Colonic mucosa (tissue), 4 donors: ENCODE measurements at regions not wholly inside any gene's neighbourhood (a gene's known extent, or its start where the extent isn't known, plus 50 kb on each side); places are given as distances from the start of the nearest gene placed in this dataset.

Experiments used
- DNase-seq: peaks from one replicate; pipeline ENCODE4 v3.0.0-alpha.2; 2020
- H3K27ac ChIP-seq: fragments of 200-600 bp; one replicate; pipeline ENCODE4 v1.8.0; 2021
- H3K27me3 ChIP-seq: fragments of 200-600 bp; one replicate; pipeline ENCODE4 v1.8.0; 2021
- H3K36me3 ChIP-seq: fragments of 200-600 bp; one replicate; pipeline ENCODE4 v1.8.0; 2021
- H3K4me1 ChIP-seq: fragments of 200-600 bp; one replicate; pipeline ENCODE4 v1.8.0; 2021; ENCODE audit warnings: mild to moderate bottlenecking
- H3K4me3 ChIP-seq: fragments of 200-600 bp; one replicate; pipeline ENCODE4 v1.8.0; 2021
- H3K9ac ChIP-seq, 2 donors: one replicate each; pipeline ENCODE4 v1.7.0; 2013; ENCODE audit warnings: control low read depth in 2 of 2, low read depth in 2 of 2, low read length in 2 of 2
- H3K9me3 ChIP-seq: fragments of 200-600 bp; one replicate; pipeline ENCODE4 v1.8.0; 2021
- intact Hi-C: fragments of 100-400 bp; cut with DNase I; formaldehyde crosslinking; loops from one replicate; pipeline ENCODE4 v1.14.1; 2022
- TF ChIP-seq, protein P1 (sequence below): fragments of 200-600 bp; IDR thresholded peaks from one replicate; pipeline ENCODE4 v1.8.0; 2022; ENCODE audit warnings: antibody characterized with exemption, mild to moderate bottlenecking
- donor health status: healthy.
- donor health status: DM: no; HTN: no; CAD: no.
- donor health status: DM: no; HTN: no; CAD: no.

DNA sequence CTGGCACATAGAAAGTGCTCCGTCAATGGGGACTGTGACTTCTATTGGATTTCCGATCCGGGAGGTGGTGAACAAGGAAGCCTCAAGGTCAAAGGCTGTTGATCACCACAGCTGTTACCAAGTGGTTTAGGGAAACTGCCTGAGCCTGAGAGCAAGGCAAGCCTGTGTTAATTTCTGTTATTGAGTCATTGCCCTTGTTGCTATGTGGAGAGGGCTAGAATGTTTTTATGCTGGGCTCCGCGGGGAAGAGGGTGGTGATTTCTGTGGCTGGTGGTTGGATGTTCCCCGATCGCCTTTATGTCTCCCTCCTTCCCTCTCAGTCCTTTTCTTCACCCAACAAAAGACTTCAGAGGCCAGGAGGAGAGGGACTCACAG is 108.5 kb upstream of the ALX4 start:
- H3K27me3 ChIP-seq, result no peaks in the 10 kb centered on the region
- H3K4me3 ChIP-seq, result no peak overlapping the region
- H3K9ac ChIP-seq, result no peak overlapping the region
- TF ChIP-seq, protein P1, sequence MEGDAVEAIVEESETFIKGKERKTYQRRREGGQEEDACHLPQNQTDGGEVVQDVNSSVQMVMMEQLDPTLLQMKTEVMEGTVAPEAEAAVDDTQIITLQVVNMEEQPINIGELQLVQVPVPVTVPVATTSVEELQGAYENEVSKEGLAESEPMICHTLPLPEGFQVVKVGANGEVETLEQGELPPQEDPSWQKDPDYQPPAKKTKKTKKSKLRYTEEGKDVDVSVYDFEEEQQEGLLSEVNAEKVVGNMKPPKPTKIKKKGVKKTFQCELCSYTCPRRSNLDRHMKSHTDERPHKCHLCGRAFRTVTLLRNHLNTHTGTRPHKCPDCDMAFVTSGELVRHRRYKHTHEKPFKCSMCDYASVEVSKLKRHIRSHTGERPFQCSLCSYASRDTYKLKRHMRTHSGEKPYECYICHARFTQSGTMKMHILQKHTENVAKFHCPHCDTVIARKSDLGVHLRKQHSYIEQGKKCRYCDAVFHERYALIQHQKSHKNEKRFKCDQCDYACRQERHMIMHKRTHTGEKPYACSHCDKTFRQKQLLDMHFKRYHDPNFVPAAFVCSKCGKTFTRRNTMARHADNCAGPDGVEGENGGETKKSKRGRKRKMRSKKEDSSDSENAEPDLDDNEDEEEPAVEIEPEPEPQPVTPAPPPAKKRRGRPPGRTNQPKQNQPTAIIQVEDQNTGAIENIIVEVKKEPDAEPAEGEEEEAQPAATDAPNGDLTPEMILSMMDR, result no peak
- no peaks in the 10 kb centered on the region for H3K9me3 ChIP-seq
- intact Hi-C loops, result no loop called here
- no peak overlapping the region for H3K27ac ChIP-seq
- no peaks in the 10 kb centered on the region for H3K4me1 ChIP-seq
- no peak for DNase-seq
- no peaks in the 10 kb centered on the region for H3K36me3 ChIP-seq

DNA sequence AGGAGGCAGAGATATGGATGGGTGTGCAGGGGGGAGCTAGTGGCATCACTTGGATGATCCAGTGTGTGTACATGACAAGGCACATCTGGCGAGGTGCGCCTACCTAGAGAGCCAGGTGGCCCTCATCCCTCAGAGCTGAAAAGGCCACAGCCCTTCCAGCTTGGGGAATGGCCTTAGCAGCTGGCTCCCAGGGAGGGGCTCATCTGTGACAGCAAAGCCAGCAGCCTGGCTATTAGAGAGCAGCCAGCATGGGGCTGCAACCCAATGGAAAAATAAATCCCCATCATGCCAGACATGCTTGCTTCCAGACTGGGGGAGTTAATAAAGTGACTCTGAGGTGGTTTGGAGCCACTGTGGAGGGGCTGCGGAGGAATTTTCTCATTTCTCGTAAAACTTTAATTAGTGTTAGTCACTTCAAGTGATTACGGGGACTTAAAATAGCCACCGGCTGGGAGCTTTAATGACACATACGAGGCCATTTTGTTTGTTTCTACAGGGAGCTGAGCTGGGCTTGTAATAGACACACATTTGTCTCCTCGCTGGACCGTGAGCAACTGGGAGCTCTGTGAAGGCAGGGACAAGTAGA is 111.2 kb upstream of the ALX4 start:
- H3K27me3 ChIP-seq, result no peaks in the 10 kb centered on the region
- TF ChIP-seq, protein P1, result no peak
- H3K4me3 ChIP-seq, result no peak overlapping the region
- DNase-seq, result no peak
- no peaks in the 10 kb centered on the region for H3K9me3 ChIP-seq
- H3K36me3 ChIP-seq, result no peaks in the 10 kb centered on the region
- H3K9ac ChIP-seq, result no peak overlapping the region
- intact Hi-C loops, result no loop called here
- no peaks in the 10 kb centered on the region for H3K4me1 ChIP-seq
- no peak overlapping the region for H3K27ac ChIP-seq

DNA sequence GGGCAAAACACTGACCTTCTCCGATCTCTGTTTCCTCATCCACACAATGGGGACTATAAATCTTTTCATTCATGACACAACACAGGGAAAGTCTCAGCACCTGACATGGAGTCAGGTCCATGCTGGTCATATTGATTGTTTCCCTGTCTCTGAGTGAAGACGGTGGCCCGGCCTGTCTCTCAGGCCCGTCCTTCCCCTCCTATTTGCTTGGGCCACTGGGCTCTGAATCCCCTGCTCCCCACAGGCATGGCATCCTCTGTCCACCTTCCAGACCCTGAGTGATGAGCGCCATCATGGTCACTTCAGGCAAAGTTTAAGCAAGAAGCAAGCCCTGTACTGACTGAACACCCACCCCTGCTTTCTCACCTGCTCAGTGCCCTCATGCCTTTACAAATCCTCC is 113.3 kb upstream of the ALX4 start:
- DNase-seq, result no peak
- intact Hi-C loops, result no loop called here
- H3K9ac ChIP-seq, result no peak overlapping the region
- H3K27ac ChIP-seq, result no peak overlapping the region
- H3K27me3 ChIP-seq, result no peaks in the 10 kb centered on the region
- H3K9me3 ChIP-seq, result no peaks in the 10 kb centered on the region
- no peaks in the 10 kb centered on the region for H3K36me3 ChIP-seq
- H3K4me1 ChIP-seq, result no peaks in the 10 kb centered on the region
- H3K4me3 ChIP-seq, result no peak overlapping the region
- TF ChIP-seq, protein P1, result no peak

DNA sequence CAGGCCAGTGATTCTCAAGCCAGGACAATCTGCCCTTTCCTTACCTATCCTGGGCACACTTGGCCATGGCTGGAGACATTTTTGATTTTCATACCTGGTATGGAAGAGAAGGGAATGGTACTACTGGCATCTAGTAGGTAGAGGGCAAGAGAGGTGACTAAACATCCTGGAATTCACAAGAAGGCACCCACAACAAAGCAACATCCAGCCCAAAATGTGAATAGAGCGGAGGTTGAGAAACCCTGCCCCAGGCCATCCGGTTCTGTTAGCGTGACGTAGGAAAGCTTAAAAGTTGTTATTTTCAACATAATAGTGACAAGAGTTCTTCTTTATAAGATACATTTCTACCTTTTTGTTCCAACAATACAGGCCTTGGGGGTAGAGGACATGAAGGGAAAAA is 114.9 kb upstream of the ALX4 start:
- Histone ChIP-seq H3K9ac (no peak overlapping the region), H3K27ac (no peak overlapping the region), H3K4me3 (no peak overlapping the region), H3K27me3 (no peaks in the 10 kb centered on the region), H3K36me3 (no peaks in the 10 kb centered on the region), H3K9me3 (no peaks in the 10 kb centered on the region), H3K4me1 (no peaks in the 10 kb centered on the region)
- TF ChIP-seq, protein P1, result no peak
- DNase-seq, result no peak
- intact Hi-C loops, result no loop called here

DNA sequence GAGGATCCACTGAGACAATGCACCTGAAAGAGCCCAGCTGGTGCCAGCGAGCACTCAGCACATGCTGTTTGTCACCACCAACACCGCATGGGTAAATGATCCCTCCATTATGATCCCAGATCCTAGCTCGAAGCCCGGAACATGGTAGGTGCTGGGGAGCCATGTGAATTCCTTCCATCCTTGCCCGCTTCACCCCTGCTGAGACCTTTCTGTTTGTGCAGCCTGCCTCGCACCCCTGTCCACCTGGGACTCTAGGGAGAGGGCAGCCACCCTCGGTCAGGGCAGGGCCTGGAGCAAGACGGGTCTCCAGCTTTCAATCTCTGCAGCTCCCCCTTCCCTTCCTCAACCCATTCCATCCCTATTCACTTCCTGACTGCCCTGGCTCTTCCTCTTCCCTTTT is 116.2 kb upstream of the ALX4 start:
- TF ChIP-seq, protein P1, result no peak
- H3K4me3 ChIP-seq, result no peak overlapping the region
- no peaks in the 10 kb centered on the region for H3K36me3 ChIP-seq
- no peak overlapping the region for H3K9ac ChIP-seq
- intact Hi-C loops, result no loop called here
- H3K9me3 ChIP-seq, result no peaks in the 10 kb centered on the region
- H3K4me1 ChIP-seq, result no peaks in the 10 kb centered on the region
- no peaks in the 10 kb centered on the region for H3K27me3 ChIP-seq
- no peak overlapping the region for H3K27ac ChIP-seq
- DNase-seq, result no peak
